CD4-positive, alpha-beta memory T cell (primary cell): ENCODE measurements at regions not wholly inside any gene's neighbourhood (a gene's known extent, or its start where the extent isn't known, plus 50 kb on each side); places are given as distances from the start of the nearest gene placed in this dataset.

Experiments used
- CTCF ChIA-PET: fragments of 350-600 bp; sonication (Branson Sonifier 250); formaldehyde crosslinking; loops from one replicate; lab custom pipeline; 2021; ENCODE audit warnings: inconsistent platforms; ENCODE audit not compliant: partially characterized antibody; lab: Charles Lee
- POLR2A ChIA-PET: fragments of 350-600 bp; sonication (Branson Sonifier 250); formaldehyde crosslinking; loops from one replicate; lab custom pipeline; 2021; ENCODE audit not compliant: partially characterized antibody; lab: Charles Lee
- DNase-seq, 5 donors: peaks; one replicate each; pipeline versions ENCODE4 v3.0.0 to v3.0.0-alpha.2; 2020 to 2022; ENCODE audit warnings: mixed read lengths in 1 of 5
- H3K27ac ChIP-seq: one replicate; pipeline ENCODE4 v1.7.0; 2013; ENCODE audit warnings: low read depth, low read length
- H3K27me3 ChIP-seq: 2 replicates; pipeline ENCODE4 v1.7.0; 2013; ENCODE audit warnings: mild to moderate bottlenecking, low read length, moderate library complexity; ENCODE audit not compliant: insufficient read depth
- H3K36me3 ChIP-seq: 2 replicates; pipeline ENCODE4 v1.7.0; 2013; ENCODE audit warnings: mild to moderate bottlenecking, low read length, moderate library complexity; ENCODE audit not compliant: insufficient read depth
- H3K4me1 ChIP-seq: 2 replicates; pipeline ENCODE4 v1.7.0; 2013; ENCODE audit warnings: mild to moderate bottlenecking, low read length, moderate library complexity; ENCODE audit not compliant: insufficient read depth
- H3K4me3 ChIP-seq, 2 donors: one replicate each; pipeline ENCODE4 v1.7.0; 2013; ENCODE audit warnings: low read length in 2 of 2, mild to moderate bottlenecking in 1 of 2
- H3K9me3 ChIP-seq, 2 donors: one replicate each; pipeline ENCODE4 v1.7.0; 2013; ENCODE audit warnings: low read length in 2 of 2, control low read depth in 1 of 2; ENCODE audit not compliant: control insufficient read depth in 1 of 2
- H3K27ac Mint-ChIP-seq, 7 donors: one replicate each; pipeline ENCODE4 v1.8.0; 2020 to 2021; ENCODE audit warnings: mixed read lengths in 7 of 7, mild to moderate bottlenecking in 6 of 7, inconsistent platforms in 3 of 7, moderate library complexity in 3 of 7
- H3K27me3 Mint-ChIP-seq, 2 donors: one replicate each; pipeline ENCODE4 v1.8.0; 2020 to 2021; ENCODE audit warnings: mixed read lengths in 2 of 2
- H3K36me3 Mint-ChIP-seq, 2 donors: one replicate each; pipeline ENCODE4 v1.8.0; 2020 to 2021; ENCODE audit warnings: mixed read lengths in 2 of 2, inconsistent platforms in 1 of 2, mild to moderate bottlenecking in 1 of 2
- H3K4me1 Mint-ChIP-seq, 4 donors: one replicate each; pipeline ENCODE4 v1.8.0; 2020 to 2021; ENCODE audit warnings: mixed read lengths in 4 of 4, mild to moderate bottlenecking in 1 of 4
- H3K4me3 Mint-ChIP-seq, 8 donors: one replicate each; pipeline ENCODE4 v1.8.0; 2020 to 2021; ENCODE audit warnings: mixed read lengths in 8 of 8, mild to moderate bottlenecking in 7 of 8, moderate library complexity in 6 of 8, inconsistent platforms in 3 of 8
- H3K9me3 Mint-ChIP-seq, 8 donors: one replicate each; pipeline ENCODE4 v1.8.0; 2020 to 2021; ENCODE audit warnings: mixed read lengths in 8 of 8, mild to moderate bottlenecking in 5 of 8, inconsistent platforms in 3 of 8, moderate library complexity in 1 of 8
- intact Hi-C: fragments of 100-400 bp; cut with micrococcal nuclease; formaldehyde crosslinking; loops from one replicate; pipeline ENCODE4 v1.15.1; 2023

- no peaks in the 10 kb centered on the region for H3K4me1 Mint-ChIP-seq
- H3K9me3 Mint-ChIP-seq: no peaks in the 10 kb centered on the region
- intact Hi-C loops: no loop called here
- ChIA-PET POLR2A (no interaction called here), CTCF (interaction anchor here (0.5 kb wide), 1 partner anchor 1741 kb away, joined by 3 read pairs; no protein-coding TSS in a partner anchor)
- Histone ChIP-seq H3K4me1 (no peaks in the 10 kb centered on the region), H3K4me3 (no peak overlapping the region), H3K9me3 (no peaks in the 10 kb centered on the region), H3K27me3 (no peaks in the 10 kb centered on the region), H3K36me3 (no peaks in the 10 kb centered on the region), H3K27ac (no peak overlapping the region)
- no peak overlapping the region for H3K4me3 Mint-ChIP-seq
- H3K36me3 Mint-ChIP-seq: peaks cover 2 to 5% of the 10 kb centered on the region in 2 donors
- H3K27me3 Mint-ChIP-seq: no peaks in the 10 kb centered on the region
- H3K27ac Mint-ChIP-seq: no peak overlapping the region
- DNase-seq: no peak
Measured at GRCh38 chr6:126110512-126111270, 124.4 kb downstream of the TRMT11 start.

GRCh38 chr6:126111327-126111726 is 125.0 kb downstream of the TRMT11 start:
- no peak for DNase-seq
- no peak overlapping the region for H3K27ac ChIP-seq
- no peak overlapping the region for H3K4me3 ChIP-seq

GRCh38 chr6:126112171-126112632 is 125.9 kb downstream of the TRMT11 start:
- H3K27me3 ChIP-seq: no peaks in the 10 kb centered on the region
- CTCF ChIA-PET: no interaction called here
- no peak overlapping the region for H3K4me3 ChIP-seq
- Mint-ChIP-seq H3K27ac (no peak overlapping the region), H3K4me3 (no peak overlapping the region), H3K4me1 (no peaks in the 10 kb centered on the region), H3K36me3 (peaks cover 2 to 5% of the 10 kb centered on the region in 2 donors), H3K27me3 (no peaks in the 10 kb centered on the region), H3K9me3 (no peaks in the 10 kb centered on the region)
- H3K4me1 ChIP-seq: no peaks in the 10 kb centered on the region
- DNase-seq: no peak
- no peaks in the 10 kb centered on the region for H3K9me3 ChIP-seq
- no peak overlapping the region for H3K27ac ChIP-seq
- H3K36me3 ChIP-seq: no peaks in the 10 kb centered on the region
- intact Hi-C loops: no loop called here
- POLR2A ChIA-PET: no interaction called here

More at GRCh38 chr6:126111327-126111726, 125.0 kb downstream of the TRMT11 start:
- ChIA-PET CTCF (no interaction called here), POLR2A (no interaction called here)
- H3K9me3 Mint-ChIP-seq: no peaks in the 10 kb centered on the region
- Histone ChIP-seq H3K36me3 (no peaks in the 10 kb centered on the region), H3K4me1 (no peaks in the 10 kb centered on the region), H3K27me3 (no peaks in the 10 kb centered on the region), H3K9me3 (no peaks in the 10 kb centered on the region)
- H3K27ac Mint-ChIP-seq: no peak overlapping the region
- peaks cover 2 to 5% of the 10 kb centered on the region in 2 donors for H3K36me3 Mint-ChIP-seq
- H3K4me3 Mint-ChIP-seq: no peak overlapping the region
- intact Hi-C loops: no loop called here
- no peaks in the 10 kb centered on the region for H3K27me3 Mint-ChIP-seq
- H3K4me1 Mint-ChIP-seq: no peaks in the 10 kb centered on the region

GRCh38 chr6:126113261-126113660 is 126.9 kb downstream of the TRMT11 start:
- H3K4me1 ChIP-seq: no peaks in the 10 kb centered on the region
- H3K4me1 Mint-ChIP-seq: no peaks in the 10 kb centered on the region
- intact Hi-C loops: no loop called here
- no peak overlapping the region for H3K4me3 Mint-ChIP-seq
- ChIA-PET POLR2A (no interaction called here), CTCF (no interaction called here)
- no peaks in the 10 kb centered on the region for H3K27me3 ChIP-seq
- H3K9me3 ChIP-seq: no peaks in the 10 kb centered on the region
- no peak overlapping the region for H3K27ac Mint-ChIP-seq
- no peak overlapping the region for H3K27ac ChIP-seq
- no peaks in the 10 kb centered on the region for H3K9me3 Mint-ChIP-seq
- no peak for DNase-seq
- no peak overlapping the region for H3K4me3 ChIP-seq
- no peaks in the 10 kb centered on the region for H3K27me3 Mint-ChIP-seq
- no peaks in the 10 kb centered on the region for H3K36me3 ChIP-seq
- peaks cover 2 to 5% of the 10 kb centered on the region in 2 donors for H3K36me3 Mint-ChIP-seq

- Histone ChIP-seq H3K36me3 (no peaks in the 10 kb centered on the region), H3K4me1 (no peaks in the 10 kb centered on the region), H3K9me3 (no peaks in the 10 kb centered on the region), H3K4me3 (no peak overlapping the region), H3K27ac (no peak overlapping the region), H3K27me3 (no peaks in the 10 kb centered on the region)
- Mint-ChIP-seq H3K36me3 (peaks cover 2 to 5% of the 10 kb centered on the region in 2 donors), H3K4me1 (no peaks in the 10 kb centered on the region), H3K27me3 (no peaks in the 10 kb centered on the region), H3K27ac (no peak overlapping the region), H3K4me3 (no peak overlapping the region), H3K9me3 (no peaks in the 10 kb centered on the region)
- intact Hi-C loops: no loop called here
- no peak for DNase-seq
- CTCF ChIA-PET: no interaction called here
- POLR2A ChIA-PET: no interaction called here
Measured at GRCh38 chr6:126117251-126117650, 130.9 kb downstream of the TRMT11 start.

GRCh38 chr6:126118058-126118755 is 131.9 kb downstream of the TRMT11 start:
- H3K27me3 Mint-ChIP-seq: no peaks in the 10 kb centered on the region
- Histone ChIP-seq H3K9me3 (no peaks in the 10 kb centered on the region), H3K27ac (no peak overlapping the region), H3K4me3 (no peak overlapping the region), H3K4me1 (no peaks in the 10 kb centered on the region), H3K36me3 (no peaks in the 10 kb centered on the region), H3K27me3 (no peaks in the 10 kb centered on the region)
- no peak overlapping the region for H3K4me3 Mint-ChIP-seq
- intact Hi-C loops: no loop called here
- POLR2A ChIA-PET: no interaction called here
- no peak for DNase-seq
- no peaks in the 10 kb centered on the region for H3K9me3 Mint-ChIP-seq
- H3K36me3 Mint-ChIP-seq: peaks cover 2 to 5% of the 10 kb centered on the region in 2 donors
- no peak overlapping the region for H3K27ac Mint-ChIP-seq
- CTCF ChIA-PET: no interaction called here
- no peaks in the 10 kb centered on the region for H3K4me1 Mint-ChIP-seq

- Histone ChIP-seq H3K36me3 (no peaks in the 10 kb centered on the region), H3K4me3 (no peak overlapping the region), H3K4me1 (no peaks in the 10 kb centered on the region), H3K27ac (no peak overlapping the region), H3K9me3 (no peaks in the 10 kb centered on the region), H3K27me3 (no peaks in the 10 kb centered on the region)
- H3K4me1 Mint-ChIP-seq: no peaks in the 10 kb centered on the region
- H3K27me3 Mint-ChIP-seq: no peaks in the 10 kb centered on the region
- H3K27ac Mint-ChIP-seq: no peak overlapping the region
- no peaks in the 10 kb centered on the region for H3K9me3 Mint-ChIP-seq
- no peak overlapping the region for H3K4me3 Mint-ChIP-seq
- intact Hi-C loops: no loop called here
- H3K36me3 Mint-ChIP-seq: peaks cover under 1 to 2% of the 10 kb centered on the region in 2 donors
- ChIA-PET CTCF (no interaction called here), POLR2A (no interaction called here)
- no peak for DNase-seq
Measured at GRCh38 chr6:126118936-126119335, 132.6 kb downstream of the TRMT11 start.
